Midbrain (tissue), 1 donor: ENCODE measurements at regions not wholly inside any gene's neighbourhood (a gene's known extent, or its start where the extent isn't known, plus 50 kb on each side); places are given as distances from the start of the nearest gene placed in this dataset.
"Not testable (repeated sequence)": the region's sequence is repeated elsewhere in the genome, so short reads cannot be mapped to it uniquely, and the experiment has no call there.

Experiments
- DNase-seq: peaks from one replicate; lab custom pipeline; 2025; lab: John Stamatoyannopoulos, UW

- DNase-seq: no peak
Measured at GRCh38 chr11:37322333-37323194, 724.5 kb upstream of the RAG2 start.

- DNase-seq: no peak
Measured at GRCh38 chr11:37320921-37321320, 722.9 kb upstream of the RAG2 start.

GRCh38 chr11:37317803-37318202 is 719.8 kb upstream of the RAG2 start:
- DNase-seq: no peak

- DNase-seq: no peak
Measured at GRCh38 chr11:37313266-37313665, 715.2 kb upstream of the RAG2 start.

DNA sequence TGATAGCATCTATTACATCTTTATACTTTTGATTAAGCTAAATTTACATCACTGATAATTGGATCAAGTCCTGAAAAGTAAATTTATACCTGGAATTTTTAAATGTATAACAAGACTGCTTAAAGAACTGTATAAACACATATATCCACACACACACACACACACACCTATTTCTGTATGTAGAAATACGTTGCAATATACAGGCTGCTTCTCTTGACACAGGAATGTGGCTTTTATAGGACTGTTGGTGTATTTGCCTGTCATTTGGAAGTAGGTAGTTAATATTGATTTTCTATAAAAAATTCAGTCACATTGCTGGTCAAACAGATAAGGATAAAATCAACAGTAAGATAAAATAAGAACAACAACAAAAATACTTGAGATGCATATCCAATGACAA is 708.5 kb upstream of the RAG2 start:
- DNase-seq: no peak

- DNase-seq: not testable (repeated sequence)
Measured at GRCh38 chr11:37301405-37301804, 703.4 kb upstream of the RAG2 start.

DNA sequence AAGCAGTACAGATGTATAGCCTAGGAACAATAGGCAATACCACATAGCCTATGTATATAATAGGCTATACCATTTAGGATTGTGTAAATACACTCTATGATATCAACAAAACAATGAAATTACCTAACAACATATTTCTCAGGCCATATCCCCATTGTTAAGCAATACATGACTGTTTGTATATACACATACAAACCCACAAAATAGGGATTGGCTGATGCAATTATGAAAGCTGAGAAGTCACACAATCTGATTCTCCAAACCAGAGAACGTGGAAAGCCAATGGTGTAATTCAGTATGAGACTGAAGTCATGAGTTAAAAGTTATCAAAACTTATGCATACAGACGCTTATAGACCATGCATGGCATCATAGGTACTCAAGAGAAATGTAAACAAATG is 700.1 kb upstream of the RAG2 start:
- DNase-seq: no peak

GRCh38 chr11:37286890-37287289 is 688.9 kb upstream of the RAG2 start:
- DNase-seq: no peak

DNA sequence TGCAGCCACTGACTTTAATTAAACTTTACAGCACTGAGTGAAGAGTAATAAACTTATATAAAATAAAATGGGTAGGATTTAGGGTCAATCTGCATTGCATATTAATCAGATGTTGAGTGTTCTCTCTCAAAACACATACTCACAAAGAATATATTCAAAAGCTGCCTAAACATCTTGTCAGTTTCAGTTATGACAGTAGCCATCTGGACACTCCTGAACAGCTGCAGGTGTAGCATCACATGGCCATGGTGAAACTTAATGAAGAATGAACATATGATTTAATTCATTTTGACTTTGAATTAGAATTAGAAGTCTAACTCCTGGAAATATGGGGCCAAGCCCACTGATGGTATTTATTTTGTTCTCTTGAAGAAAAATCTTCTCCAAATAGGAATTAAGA is 684.3 kb upstream of the RAG2 start:
- DNase-seq: no peak

DNA sequence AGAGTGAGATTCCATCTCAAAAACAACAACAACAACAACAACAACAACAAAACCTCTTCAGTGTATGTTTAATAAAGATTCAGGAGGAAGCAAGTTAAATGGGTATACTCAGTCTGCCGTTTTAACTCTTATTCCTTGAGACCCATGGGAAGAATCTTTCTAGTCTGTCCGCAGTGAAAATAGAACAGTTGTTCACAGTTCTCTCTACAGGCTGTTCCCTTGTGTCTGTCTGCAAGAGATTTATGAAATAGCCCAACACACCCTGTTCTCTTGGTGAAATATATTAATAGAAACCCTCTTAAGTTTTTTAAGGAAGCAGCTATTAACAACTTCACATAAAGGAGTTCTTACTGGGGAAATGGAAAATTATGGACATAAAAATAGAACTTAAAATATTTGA is 682.2 kb upstream of the RAG2 start:
- no peak for DNase-seq

DNA sequence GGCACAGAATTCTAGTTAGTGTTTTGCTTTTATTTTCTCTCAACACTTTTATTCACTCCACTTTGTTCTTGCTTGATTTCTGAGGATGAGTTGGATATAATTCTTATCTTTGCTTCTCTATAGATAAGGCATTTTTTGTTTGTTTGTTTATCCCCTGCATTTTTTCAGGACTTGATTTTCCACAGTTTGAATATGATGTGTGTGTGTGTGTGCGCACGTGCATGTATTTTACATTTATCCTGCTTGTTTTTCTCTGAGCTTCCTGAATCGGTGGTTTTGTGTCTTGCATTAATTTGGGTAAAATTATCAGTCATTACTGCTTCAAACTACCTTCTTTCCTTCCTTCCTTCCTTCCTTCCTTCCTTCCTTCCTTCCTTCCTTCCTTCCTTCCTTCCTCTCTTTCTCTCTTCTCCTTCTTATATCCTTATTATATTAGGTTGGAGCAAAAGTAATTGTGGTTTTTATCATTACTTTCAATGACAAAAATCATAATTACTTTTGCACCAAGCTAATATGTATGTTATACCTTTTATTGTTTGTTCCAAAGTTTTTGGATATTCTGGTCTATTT is 679.9 kb upstream of the RAG2 start:
- no peak for DNase-seq

- no peak for DNase-seq
Measured at GRCh38 chr11:37264783-37265182, 666.7 kb upstream of the RAG2 start.

GRCh38 chr11:37264060-37264459 is 666.0 kb upstream of the RAG2 start:
- no peak for DNase-seq

GRCh38 chr11:37263467-37263866 is 665.4 kb upstream of the RAG2 start:
- not testable (repeated sequence) for DNase-seq

DNA sequence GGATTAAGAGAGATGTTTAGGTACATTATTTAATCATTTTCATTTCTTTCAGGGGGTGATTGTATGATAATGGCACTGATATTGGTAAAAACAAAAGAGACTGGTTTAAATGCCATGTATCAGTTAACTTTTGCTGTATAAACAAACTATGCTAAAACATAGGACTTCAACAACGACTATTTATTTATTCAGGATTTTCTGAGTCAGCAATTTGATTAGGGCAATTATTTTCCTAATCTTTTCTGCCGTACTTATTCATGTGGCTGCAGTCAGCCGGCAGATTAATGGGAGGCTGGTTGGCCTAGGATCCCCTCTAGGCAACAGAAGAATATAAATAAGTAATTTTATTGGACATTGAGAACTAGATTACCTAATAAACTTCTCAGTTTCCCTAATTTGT is 661.7 kb upstream of the RAG2 start:
- no peak for DNase-seq

- DNase-seq: no peak
Measured at GRCh38 chr11:37248145-37248544, 650.1 kb upstream of the RAG2 start.

DNA sequence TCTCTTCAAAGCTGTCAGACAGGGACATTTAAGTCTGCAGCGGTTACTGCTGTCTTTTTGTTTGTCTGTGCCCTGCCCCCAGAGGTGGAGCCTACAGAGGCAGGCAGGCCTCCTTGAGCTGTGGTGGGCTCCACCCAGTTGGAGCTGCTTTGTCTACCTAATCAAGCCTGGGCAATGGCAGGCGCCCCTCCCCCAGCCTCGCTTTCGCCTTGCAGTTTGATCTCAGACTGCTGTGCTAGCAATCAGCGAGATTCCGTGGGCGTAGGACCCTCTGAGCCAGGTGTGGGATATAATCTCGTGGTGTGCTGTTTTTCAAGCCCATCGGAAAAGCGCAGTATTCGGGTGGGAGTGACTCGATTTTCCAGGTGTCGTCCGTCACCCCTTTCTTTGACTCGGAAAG is 648.1 kb upstream of the RAG2 start:
- DNase-seq: not testable (repeated sequence)

DNA sequence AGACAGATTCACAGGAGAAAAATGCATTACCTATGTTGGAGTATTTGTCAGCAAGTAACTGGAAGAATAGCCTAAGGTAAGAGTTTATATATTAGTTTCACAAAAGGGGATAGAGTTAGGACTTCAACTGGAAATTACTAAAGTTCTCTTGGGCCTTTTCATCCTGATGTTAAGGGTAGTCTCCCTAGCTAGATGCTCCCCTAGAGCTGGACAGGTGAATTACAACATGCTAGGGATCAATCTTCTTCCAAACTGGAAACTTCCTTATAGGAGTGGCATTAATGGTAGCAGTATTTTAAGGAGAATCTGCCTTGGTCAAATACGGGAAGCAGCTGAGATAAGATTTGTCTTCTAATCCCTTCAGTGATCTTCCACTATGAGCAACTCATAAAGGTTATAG is 632.8 kb upstream of the RAG2 start:
- no peak for DNase-seq

DNA sequence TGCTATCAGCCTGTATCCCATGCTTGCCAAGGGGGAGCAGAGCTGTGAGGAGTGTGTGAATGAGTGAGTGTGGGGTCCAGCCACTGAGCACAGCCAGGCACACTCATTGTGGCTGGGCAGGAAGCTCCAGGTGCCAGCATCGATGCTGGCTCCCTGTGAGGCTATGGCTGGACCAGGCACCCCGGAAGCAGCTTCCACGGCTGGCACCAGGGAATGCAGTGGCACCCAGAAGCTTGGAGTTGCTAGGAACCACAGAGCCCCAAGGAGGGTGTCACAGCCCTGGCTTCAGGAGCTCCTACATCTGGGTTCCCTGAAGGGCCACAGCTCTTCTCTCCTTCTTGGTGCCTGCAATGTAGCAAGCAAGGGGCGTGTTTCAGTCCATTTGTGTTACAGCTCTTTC is 625.9 kb upstream of the RAG2 start:
- no peak for DNase-seq

DNA sequence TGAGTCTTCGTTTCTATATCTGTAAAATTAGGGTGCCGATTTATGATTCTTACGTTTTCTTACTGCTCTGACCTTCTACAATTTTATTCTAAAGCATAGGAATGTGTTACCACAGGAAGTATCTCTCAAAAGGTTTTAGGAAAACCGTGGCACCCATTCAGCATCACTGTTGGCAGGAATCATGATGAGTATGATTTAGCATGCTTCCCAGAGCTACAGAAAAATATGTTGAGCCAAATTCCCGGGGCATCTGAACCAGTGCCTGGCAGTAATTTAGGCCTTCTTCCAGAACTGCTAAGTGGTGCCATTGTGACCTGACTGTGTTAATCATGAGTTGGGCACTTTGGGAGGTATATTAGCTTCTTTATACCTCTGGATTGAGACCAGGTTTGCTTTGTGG is 605.0 kb upstream of the RAG2 start:
- peak; percentile 2 for DNase-seq

DNA sequence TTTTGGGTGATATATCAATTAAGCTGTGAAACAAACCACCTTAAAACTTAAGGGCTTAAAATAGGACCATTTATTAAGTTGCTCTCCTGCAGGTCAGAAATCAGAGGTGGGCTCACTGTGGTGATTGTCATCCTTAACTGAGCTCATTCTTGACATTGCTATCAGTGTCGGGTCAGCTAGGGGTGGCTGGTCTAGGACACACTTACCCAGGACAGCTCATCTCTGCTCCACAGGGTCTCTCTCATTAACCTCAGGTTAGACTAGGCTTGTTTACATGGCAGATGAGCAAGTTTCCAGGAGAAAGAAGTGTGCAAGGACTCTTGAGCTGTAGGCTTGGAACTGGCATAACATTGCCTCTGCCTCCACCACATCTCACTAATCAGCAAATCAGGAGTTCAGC is 601.0 kb upstream of the RAG2 start:
- DNase-seq: no peak

- DNase-seq: no peak
Measured at GRCh38 chr11:37184326-37184725, 586.3 kb upstream of the RAG2 start.

- DNase-seq: no peak
Measured at GRCh38 chr11:37182031-37182430, 584.0 kb upstream of the RAG2 start.

DNA sequence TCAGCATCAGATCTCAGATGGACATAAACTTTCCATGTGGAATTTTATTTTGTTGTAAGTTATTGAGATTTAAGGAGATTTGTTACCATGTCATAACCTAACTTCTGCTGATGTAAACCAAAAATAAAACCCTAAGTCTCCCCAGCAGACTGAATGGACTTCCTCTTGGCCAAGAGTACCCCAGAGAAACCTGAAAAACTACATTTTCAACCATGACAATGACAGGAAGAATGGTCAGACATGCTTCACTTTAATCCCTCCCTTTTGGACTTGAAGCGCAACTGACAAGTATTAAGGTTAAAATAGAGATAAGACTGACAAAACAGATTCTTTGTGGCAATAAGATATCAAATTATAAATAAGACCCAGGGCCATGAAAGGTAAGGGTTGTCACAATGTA is 579.7 kb upstream of the RAG2 start:
- DNase-seq: no peak
